Activated T-cell treated with anti-CD3 and anti-CD28 coated beads for 48 hours (primary cell): ENCODE measurements at regions not wholly inside any gene's neighbourhood (a gene's known extent, or its start where the extent isn't known, plus 50 kb on each side); places are given as distances from the start of the nearest gene placed in this dataset.

ENCODE experiments used
- DNase-seq: peaks from one replicate; pipeline ENCODE4 v3.0.0-alpha.2; 2020; ENCODE audit warnings: low read depth

GRCh38 chr3:66748175-66748876, 247.5 kb upstream of the LRIG1 start:
- DNase-seq, result no peak

- DNase-seq, result no peak
These were observed 246.3 kb upstream of the KBTBD8 start for GRCh38 chr3:66751842-66752241.

- no peak for DNase-seq
These were observed 244.4 kb upstream of the KBTBD8 start for GRCh38 chr3:66753670-66754069.

- DNase-seq, result no peak
These were observed 243.5 kb upstream of the KBTBD8 start for GRCh38 chr3:66754613-66755012.

GRCh38 chr3:66755924-66756323, 242.2 kb upstream of the KBTBD8 start:
- no peak for DNase-seq

GRCh38 chr3:66756468-66757036, 241.6 kb upstream of the KBTBD8 start:
- no peak for DNase-seq

- DNase-seq, result no peak
These were observed 236.9 kb upstream of the KBTBD8 start for GRCh38 chr3:66761093-66761780.

GRCh38 chr3:66762916-66763693, 235.0 kb upstream of the KBTBD8 start:
- DNase-seq, result no peak

- no peak for DNase-seq
These were observed 220.0 kb upstream of the KBTBD8 start for GRCh38 chr3:66778107-66778506.

GRCh38 chr3:66778777-66779176, 219.3 kb upstream of the KBTBD8 start:
- no peak for DNase-seq

- DNase-seq, result no peak
These were observed 212.8 kb upstream of the KBTBD8 start for GRCh38 chr3:66785191-66785909.

- DNase-seq, result no peak
These were observed 208.4 kb upstream of the KBTBD8 start for GRCh38 chr3:66789580-66790237.

GRCh38 chr3:66792086-66792485, 206.0 kb upstream of the KBTBD8 start:
- no peak for DNase-seq

- no peak for DNase-seq
These were observed 202.7 kb upstream of the KBTBD8 start for GRCh38 chr3:66795365-66795764.

- no peak for DNase-seq
These were observed 201.8 kb upstream of the KBTBD8 start for GRCh38 chr3:66796343-66796742.

GRCh38 chr3:66797889-66798560, 200.1 kb upstream of the KBTBD8 start:
- no peak for DNase-seq

GRCh38 chr3:66800941-66801545, 197.1 kb upstream of the KBTBD8 start:
- DNase-seq, result no peak

GRCh38 chr3:66803206-66803605, 194.9 kb upstream of the KBTBD8 start:
- no peak for DNase-seq

GRCh38 chr3:66803721-66804695, 194.1 kb upstream of the KBTBD8 start:
- DNase-seq, result no peak
